HTR-8/SVneo (cell line): ENCODE measurements at regions not wholly inside any gene's neighbourhood (a gene's known extent, or its start where the extent isn't known, plus 50 kb on each side); places are given as distances from the start of the nearest gene placed in this dataset.
A peak's percentile ranks its signal among the peaks of the same experiment; 100 is the strongest.
"Not testable (repeated sequence)": the region's sequence is repeated elsewhere in the genome, so short reads cannot be mapped to it uniquely, and the experiment has no call there.

Source experiments
- DNase-seq: peaks from one replicate; pipeline ENCODE4 v3.0.0; 2011; ENCODE audit warnings: low spot score, mixed read lengths; ENCODE audit not compliant: insufficient read length
- FAIRE-seq: peaks from 2 replicates; lab custom pipeline; 2011; peaks lifted over from hg19 to GRCh38; lab: Jason Lieb, UNC

- DNase-seq (no peak), FAIRE-seq (no peak)
Observed at GRCh38 chrX:3445806-3446490, 99.5 kb upstream of the MXRA5 start.

DNA sequence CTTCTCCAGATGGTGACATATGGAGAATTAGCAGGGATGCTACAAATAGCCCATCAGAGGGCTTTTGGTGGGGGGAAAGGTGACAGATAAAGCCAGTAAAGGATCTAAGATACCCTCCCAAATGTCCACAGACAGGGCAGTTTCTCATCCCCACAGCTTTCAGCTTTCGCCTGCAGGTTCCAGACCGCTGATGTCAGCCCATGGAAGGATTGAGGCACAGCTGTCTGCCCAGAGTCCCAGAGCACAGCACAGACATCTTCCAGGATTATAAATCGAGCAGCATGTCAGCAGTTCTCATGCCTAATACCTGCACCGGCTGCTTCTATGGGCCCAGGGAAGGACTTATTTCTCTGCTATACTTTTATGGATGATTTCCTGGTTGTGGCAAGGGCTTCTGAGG, 96.7 kb upstream of the MXRA5 start:
- FAIRE-seq (no peak), DNase-seq (no peak)

- FAIRE-seq (no peak), DNase-seq (no peak)
Observed at GRCh38 chrX:3442691-3443090, 96.2 kb upstream of the MXRA5 start.

- no peak for FAIRE-seq
- no peak for DNase-seq
Observed at GRCh38 chrX:3440981-3441380, 94.5 kb upstream of the MXRA5 start.

GRCh38 chrX:3435916-3436315, 89.5 kb upstream of the MXRA5 start:
- not testable (repeated sequence) for FAIRE-seq, DNase-seq

- DNase-seq, result no peak
Observed at GRCh38 chrX:3435057-3435456, 88.6 kb upstream of the MXRA5 start.

GRCh38 chrX:3428792-3429191, 82.3 kb upstream of the MXRA5 start:
- FAIRE-seq (no peak), DNase-seq (no peak)

More at GRCh38 chrX:3435057-3435456, 88.6 kb upstream of the MXRA5 start:
- no peak for FAIRE-seq

GRCh38 chrX:3426552-3426951, 80.1 kb upstream of the MXRA5 start:
- FAIRE-seq (peak; percentile 99), DNase-seq (no peak)

- no peak for FAIRE-seq
- DNase-seq, result no peak
Observed at GRCh38 chrX:3425031-3425430, 78.6 kb upstream of the MXRA5 start.

DNA sequence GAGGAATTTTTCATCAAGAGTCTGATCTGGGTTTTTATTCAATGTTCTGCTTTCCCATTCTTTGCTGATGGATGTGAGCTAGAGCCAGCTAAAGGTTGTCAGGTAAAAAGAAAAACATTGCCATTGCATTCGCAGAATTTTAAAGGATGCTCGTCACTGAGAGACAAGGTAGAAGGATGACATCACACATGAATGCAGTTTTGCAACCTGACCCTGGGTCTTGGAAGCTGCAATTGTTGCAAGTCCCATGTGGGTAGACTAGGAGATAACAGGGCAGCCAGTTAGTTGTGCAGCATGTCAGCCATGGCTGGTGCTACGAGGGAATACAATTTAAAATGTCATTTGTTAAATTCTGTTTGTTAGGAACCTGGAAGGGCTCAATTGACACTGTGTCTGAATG, 73.9 kb upstream of the MXRA5 start:
- DNase-seq, result no peak
- FAIRE-seq, result no peak

DNA sequence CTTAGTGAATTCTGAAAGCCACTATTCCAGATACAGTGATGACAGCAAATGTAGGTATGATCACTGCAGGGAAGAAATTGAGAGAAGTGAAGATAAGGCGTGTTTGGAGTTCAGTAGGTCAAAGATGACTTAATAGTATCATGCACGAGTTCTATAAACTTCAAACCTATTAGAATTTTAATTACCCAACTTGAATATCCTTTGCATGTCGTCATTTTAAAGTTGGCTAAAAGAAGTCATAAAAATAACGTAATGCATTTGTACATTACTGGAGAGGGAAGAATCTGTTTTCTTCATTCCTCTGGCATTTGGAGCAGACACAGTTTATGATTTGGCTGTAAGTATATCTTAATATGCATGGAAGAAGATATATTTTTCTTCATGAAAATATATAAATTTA, 68.6 kb upstream of the MXRA5 start:
- DNase-seq (no peak), FAIRE-seq (no peak)

DNA sequence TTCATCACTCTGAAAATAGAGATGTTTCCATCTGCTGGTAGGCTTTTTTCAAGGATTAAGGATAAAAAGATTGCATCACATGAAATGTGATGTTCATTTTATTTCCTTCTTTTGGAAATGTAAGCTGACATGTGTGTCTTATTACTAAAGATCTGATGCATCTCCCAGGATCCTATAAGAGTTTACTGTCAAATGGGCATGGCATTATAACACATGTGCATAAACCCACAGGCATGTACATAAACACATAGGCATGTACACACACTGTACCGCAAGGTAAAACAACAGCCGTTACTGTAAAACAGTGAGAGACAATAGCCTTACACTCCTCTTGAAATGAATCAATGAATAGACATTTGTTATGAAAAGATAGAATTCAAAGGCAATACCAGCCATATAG, 65.2 kb upstream of the MXRA5 start:
- not testable (repeated sequence) for FAIRE-seq, DNase-seq

- not testable (repeated sequence) for DNase-seq, FAIRE-seq
Observed at GRCh38 chrX:3409936-3410335, 63.5 kb upstream of the MXRA5 start.

GRCh38 chrX:3407781-3408180, 61.3 kb upstream of the MXRA5 start:
- FAIRE-seq, result no peak
- no peak for DNase-seq

- FAIRE-seq (no peak), DNase-seq (no peak)
Observed at GRCh38 chrX:3407121-3407520, 60.7 kb upstream of the MXRA5 start.

GRCh38 chrX:3403748-3404147, 57.3 kb upstream of the MXRA5 start:
- DNase-seq, result no peak

More at GRCh38 chrX:3403748-3404147, 57.3 kb upstream of the MXRA5 start:
- no peak for FAIRE-seq
